HCT116 (cell line): ENCODE measurements at regions not wholly inside any gene's neighbourhood (a gene's known extent, or its start where the extent isn't known, plus 50 kb on each side); places are given as distances from the start of the nearest gene placed in this dataset.

Experiments used
- ATAC-seq: fragments of 200-7000 bp; cut with Tn5 transposase; 2 replicates; pipeline ENCODE4 v1.9.1; 2020; ENCODE audit warnings: mild to moderate bottlenecking, moderate library complexity
- BruUV-seq: library from RNA; stranded (reverse); fragments of 400-500 nt; replicated peaks from 2 replicates; lab custom pipeline; 2021; lab: Mats Ljungman, UMichigan
- CTCF ChIA-PET: fragments of 300-600 bp; sonication (Branson Sonifier 250); formaldehyde crosslinking; loops from one replicate; lab custom pipeline; 2021; ENCODE audit warnings: antibody characterized with exemption; lab: Charles Lee
- POLR2A ChIA-PET: fragments of 300-600, 350-600 bp; sonication (Branson Sonifier 250); formaldehyde crosslinking; loops from one replicate; lab custom pipeline; 2021; ENCODE audit warnings: antibody characterized with exemption; lab: Charles Lee
- RAD21 ChIA-PET, 2 experiments: fragments of 300-600 bp; sonication (Branson Sonifier 250); formaldehyde crosslinking; loops; one replicate each; lab custom pipeline; 2023; ENCODE audit warnings: low total read pairs in 2 of 2; ENCODE audit not compliant: uncharacterized antibody in 2 of 2, unreplicated experiment in 2 of 2, low non-redundant PET in 1 of 2; lab: Charles Lee
- DNase-seq: peaks from one replicate; pipeline ENCODE4 v3.0.0-alpha.2; 2010; ENCODE audit warnings: low read depth, low spot score
- H2AFZ ChIP-seq: fragments of 200-600 bp; shearing (Covaris generic), sonication (generic); 2 replicates; pipeline ENCODE4 v1.6.1; 2017; ENCODE audit warnings: low read depth, mixed run types, mixed read lengths, antibody characterized with exemption, low read length; ENCODE audit not compliant: poor library complexity, severe bottlenecking
- H3K27ac ChIP-seq: 2 replicates; pipeline ENCODE4 v1.5.1; 2012; ENCODE audit warnings: low read depth, low read length
- H3K27me3 ChIP-seq: fragments of 200-600 bp; sonication (generic); 2 replicates; pipeline ENCODE4 v1.6.1; 2016; ENCODE audit warnings: mixed run types, low read length, mixed read lengths; ENCODE audit not compliant: insufficient read depth
- H3K36me3 ChIP-seq, 2 experiments: fragments of 200-500 bp in 1 of 2; fragments of 200-600 bp in 1 of 2; sonication (Bioruptor generic) in 1 of 2; sonication (generic) in 1 of 2; 2 replicates each; pipeline versions ENCODE4 v1.5.1 to v1.6.1; 2014 to 2016; ENCODE audit warnings: low read length in 2 of 2, inconsistent platforms in 1 of 2, mixed read lengths in 1 of 2, mixed run types in 1 of 2; ENCODE audit not compliant: insufficient read depth in 2 of 2, control insufficient read depth in 1 of 2
- H3K4me1 ChIP-seq, 2 experiments: fragments of 200-600 bp in 1 of 2; sonication (generic) in 1 of 2; 2 replicates each; pipeline versions ENCODE4 v1.5.1 to v1.6.1; 2012 to 2017; ENCODE audit warnings: low read length in 2 of 2, inconsistent platforms in 1 of 2, mild to moderate bottlenecking in 1 of 2, mixed read lengths in 1 of 2, mixed run types in 1 of 2, moderate library complexity in 1 of 2; ENCODE audit not compliant: insufficient read depth in 2 of 2, control insufficient read depth in 1 of 2
- H3K4me2 ChIP-seq: fragments of 200-600 bp; sonication (generic); 2 replicates; pipeline ENCODE4 v1.6.1; 2017; ENCODE audit warnings: mixed run types, low read length, mixed read lengths
- H3K4me3 ChIP-seq, 2 experiments: fragments of 200-600 bp in 1 of 2; sonication (generic) in 1 of 2; replicated peaks in 1 of 2; 2 replicates each; pipeline ENCODE4 v1.5.1; 2011 to 2016; ENCODE audit warnings: low read length in 2 of 2, control low read depth in 1 of 2, low read depth in 1 of 2, mild to moderate bottlenecking in 1 of 2, mixed read lengths in 1 of 2, mixed run types in 1 of 2
- H3K79me2 ChIP-seq: fragments of 200-600 bp; sonication (generic); 2 replicates; pipeline ENCODE4 v1.6.1; 2017; ENCODE audit warnings: mild to moderate bottlenecking, mixed run types, low read length, moderate library complexity, mixed read lengths; ENCODE audit not compliant: insufficient read depth
- H3K9ac ChIP-seq: fragments of 200-600 bp; sonication (generic); 2 replicates; pipeline ENCODE4 v1.6.1; 2016; ENCODE audit warnings: low read length, mixed read lengths
- H3K9me2 ChIP-seq: fragments of 200-600 bp; sonication (generic), shearing (Covaris generic); 2 replicates; pipeline ENCODE4 v1.6.1; 2017; ENCODE audit warnings: mixed run types, mild to moderate bottlenecking, moderate library complexity; ENCODE audit not compliant: insufficient read depth
- H3K9me3 ChIP-seq, 2 experiments: fragments of 200-500 bp in 1 of 2; fragments of 200-600 bp in 1 of 2; sonication (Bioruptor generic) in 1 of 2; sonication (generic) in 1 of 2; 2 replicates each; pipeline ENCODE4 v1.6.1; 2014 to 2017; ENCODE audit warnings: low read length in 2 of 2, mixed read lengths in 2 of 2, inconsistent platforms in 1 of 2, low read depth in 1 of 2, mild to moderate bottlenecking in 1 of 2, mixed run types in 1 of 2, moderate library complexity in 1 of 2; ENCODE audit not compliant: control insufficient read depth in 1 of 2, insufficient read depth in 1 of 2
- H4K20me1 ChIP-seq: fragments of 200-600 bp; sonication (generic), shearing (Covaris generic); 2 replicates; pipeline ENCODE4 v1.6.1; 2017; ENCODE audit warnings: mixed run types, mild to moderate bottlenecking, moderate library complexity; ENCODE audit not compliant: insufficient read depth
- ATF3 ChIP-seq: IDR thresholded peaks from 2 replicates; pipeline ENCODE4 v1.6.1; 2012
- CEBPB ChIP-seq: IDR thresholded peaks from 2 replicates; pipeline ENCODE4 v1.6.1; 2012; ENCODE audit warnings: low read depth
- CTCF ChIP-seq, 3 experiments: fragments of 200-600 bp in 1 of 3; sonication (generic) in 1 of 3; IDR thresholded peaks in 2 of 3; conservative IDR thresholded peaks in 1 of 3; 2 replicates each; pipeline ENCODE4 v1.5.1; 2012 to 2017; ENCODE audit warnings: low read depth in 2 of 3, low read length in 2 of 3, antibody characterized with exemption in 1 of 3, borderline replicate concordance in 1 of 3, control low read depth in 1 of 3, mild to moderate bottlenecking in 1 of 3, mixed read lengths in 1 of 3, mixed run types in 1 of 3, moderate library complexity in 1 of 3; ENCODE audit not compliant: insufficient read depth in 1 of 3
- EZH2 ChIP-seq: fragments of 200-600 bp; sonication (generic); IDR thresholded peaks from 2 replicates; pipeline ENCODE4 v1.6.1; 2017; ENCODE audit warnings: antibody characterized with exemption, mixed run types
- EZH2phosphoT487 ChIP-seq: fragments of 200-600 bp; IDR thresholded peaks from 2 replicates; pipeline ENCODE4 v1.6.1; 2018; ENCODE audit warnings: antibody characterized with exemption, borderline replicate concordance
- FOSL1 ChIP-seq: IDR thresholded peaks from 2 replicates; pipeline ENCODE4 v1.6.1; 2012; ENCODE audit warnings: low read depth
- JUND ChIP-seq: IDR thresholded peaks from 2 replicates; pipeline ENCODE4 v1.6.1; 2012
- MAX ChIP-seq: IDR thresholded peaks from 2 replicates; pipeline ENCODE4 v1.6.1; 2012
- POLR2A ChIP-seq: IDR thresholded peaks from 2 replicates; pipeline ENCODE4 v1.7.0; 2011; ENCODE audit warnings: borderline replicate concordance; ENCODE audit not compliant: insufficient read depth, insufficient read length; ENCODE audit errors: extremely low read depth
- POLR2AphosphoS5 ChIP-seq: IDR thresholded peaks from 2 replicates; pipeline ENCODE4 v1.6.1; 2011; ENCODE audit warnings: mild to moderate bottlenecking, low read depth, low read length, moderate library complexity
- RAD21 ChIP-seq: IDR thresholded peaks from 2 replicates; pipeline ENCODE4 v1.6.1; 2012; ENCODE audit warnings: low read depth, mild to moderate bottlenecking
- REST ChIP-seq: IDR thresholded peaks from 2 replicates; pipeline ENCODE4 v1.6.1; 2012; ENCODE audit warnings: low read depth
- SIN3A ChIP-seq: IDR thresholded peaks from 2 replicates; pipeline ENCODE4 v1.6.1; 2012; ENCODE audit warnings: low read depth
- SP1 ChIP-seq: IDR thresholded peaks from 2 replicates; pipeline ENCODE4 v1.6.1; 2012; ENCODE audit warnings: low read depth
- TCF7L2 ChIP-seq: IDR thresholded peaks from 2 replicates; pipeline ENCODE4 v1.7.0; 2011; ENCODE audit warnings: borderline replicate concordance, inconsistent platforms; ENCODE audit not compliant: insufficient read depth, insufficient read length; ENCODE audit errors: extremely low read depth
- YY1 ChIP-seq: IDR thresholded peaks from 2 replicates; pipeline ENCODE4 v1.6.1; 2011; ENCODE audit warnings: low read length, low read depth, moderate library complexity, mild to moderate bottlenecking; ENCODE audit not compliant: insufficient replicate concordance; ENCODE audit errors: extremely low read depth
- ZFX ChIP-seq: fragments of 450-650 bp; IDR thresholded peaks from 2 replicates; pipeline ENCODE4 v1.6.1; 2017
- ZNF274 ChIP-seq: fragments of 200-500 bp; sonication (Bioruptor generic); IDR thresholded peaks from 2 replicates; pipeline ENCODE4 v1.6.1; 2014; ENCODE audit warnings: mild to moderate bottlenecking, low read depth, low read length, inconsistent platforms
- intact Hi-C: fragments of 100-400 bp; cut with micrococcal nuclease; formaldehyde crosslinking; loops from 2 replicates; pipeline ENCODE4 v1.10.0; 2022

- intact Hi-C loops: loop anchor here (10.0 kb wide), 1 partner anchor 635 kb away; the partner anchor contains the start of gene COL12A1
- CTCF ChIA-PET: interaction anchor here (0.7 kb wide), 1 partner anchor 25 kb away, joined by 4 read pairs; no protein-coding TSS in a partner anchor
- no peak overlapping the region for H2AFZ ChIP-seq
- H3K9ac ChIP-seq: no peak overlapping the region
- H3K9me2 ChIP-seq: no peaks in the 10 kb centered on the region
- H3K4me2 ChIP-seq: no peak overlapping the region
- no peaks in the 10 kb centered on the region for H3K79me2 ChIP-seq
- no peak for TF ChIP-seq SIN3A
- TF ChIP-seq CTCF (IDR thresholded peaks at IDR 0.05 in 2 of 3, conservative IDR thresholded peaks at IDR 0.05 in 1 of 3; ENCODE audit: borderline replicate concordance in 1 of 3, insufficient read depth in 1 of 3, low read depth in 2 of 3, low read length in 2 of 3): no peak
- TF ChIP-seq ZNF274: no peak
- no peak for TF ChIP-seq TCF7L2
- no peak for TF ChIP-seq POLR2AphosphoS5
- TF ChIP-seq EZH2phosphoT487: no peak
- TF ChIP-seq YY1: no peak
- TF ChIP-seq EZH2: no peak
- TF ChIP-seq CEBPB: no peak
- TF ChIP-seq SP1: no peak
- TF ChIP-seq MAX: no peak
- no peak for TF ChIP-seq JUND
- TF ChIP-seq FOSL1: no peak
- TF ChIP-seq POLR2A: no peak
- no peak for TF ChIP-seq RAD21
- TF ChIP-seq ATF3: no peak
- no peak for TF ChIP-seq REST
- no peak for TF ChIP-seq ZFX
- no peaks in the 10 kb centered on the region for H3K4me1 ChIP-seq
- H3K27ac ChIP-seq: no peak overlapping the region
- H3K36me3 ChIP-seq: no peaks in the 10 kb centered on the region
- no peaks in the 10 kb centered on the region for H3K27me3 ChIP-seq
- no peaks in the 10 kb centered on the region for H3K9me3 ChIP-seq
- no peak for DNase-seq
- POLR2A ChIA-PET: no interaction called here
- no peak for ATAC-seq
- no TSS peak for BruUV-seq
- H3K4me3 ChIP-seq: no peak overlapping the region
- no peaks in the 10 kb centered on the region for H4K20me1 ChIP-seq
- RAD21 ChIA-PET: no interaction called here
Measured at GRCh38 chr6:74570044-74570443, 635.8 kb downstream of the COL12A1 start.
